Keratinocyte (primary cell): ENCODE measurements at regions not wholly inside any gene's neighbourhood (a gene's known extent, or its start where the extent isn't known, plus 50 kb on each side); places are given as distances from the start of the nearest gene placed in this dataset.

Experiments used
- EZH2 ChIP-seq: IDR thresholded peaks from one replicate; pipeline ENCODE4 v1.6.1; 2012; ENCODE audit warnings: inconsistent platforms, mild to moderate bottlenecking, low read length, moderate library complexity
- TF ChIP-seq, protein P1 (sequence below), 3 experiments: IDR thresholded peaks in 1 of 3; conservative IDR thresholded peaks in 1 of 3; optimal IDR thresholded peaks in 1 of 3; 2 replicates in 2 of 3; 3 replicates in 1 of 3; pipeline versions ENCODE3 to v1.5.1; 2011; ENCODE audit warnings: low read length in 3 of 3, mild to moderate bottlenecking in 3 of 3, moderate library complexity in 2 of 3, control low read depth in 1 of 3, inconsistent platforms in 1 of 3; ENCODE audit not compliant: insufficient read depth in 2 of 3; ENCODE audit errors: extremely low read depth in 1 of 3

DNA sequence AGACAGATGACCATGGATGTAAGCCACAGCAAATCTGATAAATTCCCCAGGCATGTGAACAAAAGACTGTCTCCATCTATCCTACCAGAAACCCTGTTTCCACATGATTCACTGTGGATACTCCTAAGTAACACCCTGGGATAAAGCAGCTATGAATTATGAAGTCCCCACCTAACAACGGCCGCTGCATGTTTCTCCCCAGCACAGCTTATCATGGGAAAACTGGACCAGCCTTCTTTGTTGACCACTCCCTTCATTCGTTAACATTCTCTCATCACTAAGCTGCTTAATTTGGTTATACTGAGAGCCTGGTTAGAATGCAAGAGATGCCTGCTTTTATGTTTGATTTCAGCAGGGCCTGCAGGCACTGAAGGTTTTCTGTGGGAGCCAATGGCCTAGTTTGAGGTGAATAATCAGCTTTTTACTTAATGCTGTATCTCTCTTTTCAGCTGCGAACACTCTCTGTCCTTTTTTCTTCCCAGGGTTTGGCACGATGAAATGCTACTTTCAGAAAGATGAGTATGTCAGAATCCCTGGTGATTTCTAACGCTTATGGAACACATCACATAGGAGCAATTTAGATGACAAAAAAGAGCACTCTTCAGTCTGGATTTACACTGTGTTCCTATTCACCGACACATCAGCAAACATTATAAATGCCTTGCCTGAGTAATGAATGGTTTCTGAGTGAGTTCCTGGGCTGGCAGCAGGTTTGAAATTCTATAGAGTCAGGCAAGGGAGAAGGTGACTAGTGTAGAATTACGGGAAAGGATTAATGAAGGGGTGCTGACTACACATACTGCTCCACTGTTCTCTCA, 318.4 kb upstream of the ZNF608 start:
- TF ChIP-seq, protein P1, sequence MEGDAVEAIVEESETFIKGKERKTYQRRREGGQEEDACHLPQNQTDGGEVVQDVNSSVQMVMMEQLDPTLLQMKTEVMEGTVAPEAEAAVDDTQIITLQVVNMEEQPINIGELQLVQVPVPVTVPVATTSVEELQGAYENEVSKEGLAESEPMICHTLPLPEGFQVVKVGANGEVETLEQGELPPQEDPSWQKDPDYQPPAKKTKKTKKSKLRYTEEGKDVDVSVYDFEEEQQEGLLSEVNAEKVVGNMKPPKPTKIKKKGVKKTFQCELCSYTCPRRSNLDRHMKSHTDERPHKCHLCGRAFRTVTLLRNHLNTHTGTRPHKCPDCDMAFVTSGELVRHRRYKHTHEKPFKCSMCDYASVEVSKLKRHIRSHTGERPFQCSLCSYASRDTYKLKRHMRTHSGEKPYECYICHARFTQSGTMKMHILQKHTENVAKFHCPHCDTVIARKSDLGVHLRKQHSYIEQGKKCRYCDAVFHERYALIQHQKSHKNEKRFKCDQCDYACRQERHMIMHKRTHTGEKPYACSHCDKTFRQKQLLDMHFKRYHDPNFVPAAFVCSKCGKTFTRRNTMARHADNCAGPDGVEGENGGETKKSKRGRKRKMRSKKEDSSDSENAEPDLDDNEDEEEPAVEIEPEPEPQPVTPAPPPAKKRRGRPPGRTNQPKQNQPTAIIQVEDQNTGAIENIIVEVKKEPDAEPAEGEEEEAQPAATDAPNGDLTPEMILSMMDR (optimal IDR thresholded peaks at IDR 0.05 in 1 of 3, IDR thresholded peaks at IDR 0.05 in 1 of 3, conservative IDR thresholded peaks at IDR 0.05 in 1 of 3; ENCODE audit: extremely low read depth in 1 of 3, insufficient read depth in 2 of 3, low read length in 3 of 3): no peak
- TF ChIP-seq EZH2: no peak
